HG03520 (cell line): ENCODE measurements at regions not wholly inside any gene's neighbourhood (a gene's known extent, or its start where the extent isn't known, plus 50 kb on each side); places are given as distances from the start of the nearest gene placed in this dataset.
"Not testable (repeated sequence)": the region's sequence is repeated elsewhere in the genome, so short reads cannot be mapped to it uniquely, and the experiment has no call there.

ENCODE experiments used
- ATAC-seq: cut with Tn5 transposase; IDR thresholded peaks from one replicate; pipeline ENCODE4 v1.9.1; 2021; ENCODE audit warnings: mild to moderate bottlenecking, moderate library complexity; ENCODE audit not compliant: unreplicated experiment

DNA sequence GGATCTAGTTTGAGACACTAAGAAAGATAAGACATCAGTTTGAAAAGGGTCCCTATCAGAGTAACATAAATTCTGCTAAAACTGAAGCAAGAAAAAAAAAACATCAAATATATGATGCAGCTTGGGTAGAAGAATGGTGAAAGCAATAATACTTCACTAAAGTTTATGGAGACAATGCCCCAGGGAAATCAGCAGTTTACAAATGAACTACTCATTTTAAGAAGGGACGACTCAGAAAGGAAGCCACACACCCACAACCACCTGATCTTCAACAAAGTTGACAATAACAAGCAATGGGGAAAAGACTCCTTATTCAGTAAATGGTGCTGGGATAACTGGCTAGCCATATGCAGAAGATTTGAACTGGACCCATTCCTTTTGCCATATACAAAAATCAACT lies 143.5 kb downstream of the TPBG start:
- ATAC-seq = no peak

DNA sequence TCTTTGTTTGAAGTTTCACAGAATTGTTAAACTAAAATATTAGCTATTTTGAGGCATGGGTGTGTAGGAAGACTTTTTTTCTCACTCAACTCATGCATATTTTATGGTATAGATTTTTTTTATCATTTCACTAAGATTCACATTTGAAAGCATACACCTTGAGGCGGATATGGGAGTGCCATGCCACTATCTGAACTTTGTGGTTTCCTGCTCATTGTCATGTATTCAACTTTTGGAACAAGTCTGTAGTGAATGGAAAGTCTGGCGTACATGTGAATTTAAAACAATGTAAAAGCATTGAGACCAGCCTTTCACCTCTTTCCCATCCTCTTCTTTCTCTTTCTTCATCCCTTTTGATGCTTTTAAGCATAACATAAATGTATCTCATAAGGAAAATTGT lies 147.9 kb downstream of the TPBG start:
- no peak for ATAC-seq

DNA sequence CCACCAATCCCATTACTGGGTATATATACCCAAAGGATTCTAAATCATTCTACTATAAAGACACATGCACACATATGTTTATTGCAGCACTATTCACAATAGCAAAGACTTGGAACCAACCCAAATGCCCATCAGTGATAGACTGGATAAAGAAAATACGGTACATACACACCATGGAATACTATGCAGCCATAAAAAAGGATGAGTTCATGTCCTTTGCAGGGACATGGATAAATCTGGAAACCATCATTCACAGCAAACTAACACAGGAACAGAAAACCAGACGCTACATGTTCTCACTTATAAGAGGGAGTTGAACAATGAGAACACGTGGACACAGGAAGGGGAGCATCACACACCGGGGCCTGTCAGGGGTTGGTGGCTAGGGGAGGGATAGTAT lies 154.3 kb downstream of the TPBG start:
- not testable (repeated sequence) for ATAC-seq

DNA sequence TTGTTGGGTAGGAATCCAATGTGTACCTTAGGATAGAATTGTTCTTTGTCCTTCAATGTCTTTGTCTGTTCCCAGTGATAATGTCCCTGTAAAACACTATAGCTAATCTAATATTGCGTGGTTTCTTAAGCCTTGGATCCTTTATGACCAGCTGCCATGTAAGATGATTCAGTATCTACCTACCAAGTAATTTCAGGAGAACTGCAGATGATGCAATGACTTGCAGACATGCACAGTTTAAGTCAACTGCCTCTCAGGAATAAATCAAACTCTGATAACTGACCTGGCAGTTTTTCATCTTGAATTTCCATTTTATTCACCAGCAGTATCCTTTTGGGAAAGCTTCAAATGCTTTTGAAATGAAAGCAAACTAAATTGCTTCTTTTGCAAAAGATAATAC lies 157.8 kb downstream of the TPBG start:
- no peak for ATAC-seq

DNA sequence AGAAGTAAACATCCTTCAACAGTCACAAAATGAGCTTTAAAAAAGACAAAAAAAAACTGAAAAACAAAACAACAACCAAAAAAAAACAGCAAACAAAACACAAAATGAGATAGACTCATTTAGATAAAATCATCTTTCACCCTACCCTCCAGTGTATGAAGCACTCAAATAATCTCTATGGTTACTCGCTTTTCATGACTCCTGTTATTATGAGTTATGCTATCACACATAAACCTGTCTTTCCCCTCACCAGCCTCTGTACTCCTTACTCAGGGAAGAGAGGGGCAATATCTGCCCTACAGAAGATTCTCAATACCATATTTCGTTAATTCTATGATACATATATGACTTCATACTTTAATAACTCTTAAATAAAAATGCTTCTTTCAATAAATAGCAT lies 158.2 kb downstream of the TPBG start:
- no peak for ATAC-seq

DNA sequence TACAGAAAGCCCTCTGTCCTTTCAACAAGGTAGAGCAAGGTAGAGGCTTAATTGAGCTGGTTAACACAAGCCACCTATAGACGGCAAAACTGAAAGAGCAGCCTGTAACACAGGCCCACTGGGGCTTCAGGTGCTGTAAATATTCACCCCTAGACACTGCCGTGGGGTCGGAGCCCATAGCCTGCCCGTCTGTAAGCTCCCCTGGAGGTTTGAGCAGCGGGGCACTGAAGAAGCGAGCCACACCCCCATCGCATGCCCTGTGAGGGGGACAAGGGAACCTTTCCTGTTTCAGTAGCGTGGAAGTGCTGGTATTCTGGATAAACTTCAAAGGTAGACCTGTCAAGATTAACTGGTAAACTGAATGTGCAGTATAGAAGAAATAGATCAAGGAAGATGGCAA lies 160.4 kb downstream of the TPBG start:
- no peak for ATAC-seq

DNA sequence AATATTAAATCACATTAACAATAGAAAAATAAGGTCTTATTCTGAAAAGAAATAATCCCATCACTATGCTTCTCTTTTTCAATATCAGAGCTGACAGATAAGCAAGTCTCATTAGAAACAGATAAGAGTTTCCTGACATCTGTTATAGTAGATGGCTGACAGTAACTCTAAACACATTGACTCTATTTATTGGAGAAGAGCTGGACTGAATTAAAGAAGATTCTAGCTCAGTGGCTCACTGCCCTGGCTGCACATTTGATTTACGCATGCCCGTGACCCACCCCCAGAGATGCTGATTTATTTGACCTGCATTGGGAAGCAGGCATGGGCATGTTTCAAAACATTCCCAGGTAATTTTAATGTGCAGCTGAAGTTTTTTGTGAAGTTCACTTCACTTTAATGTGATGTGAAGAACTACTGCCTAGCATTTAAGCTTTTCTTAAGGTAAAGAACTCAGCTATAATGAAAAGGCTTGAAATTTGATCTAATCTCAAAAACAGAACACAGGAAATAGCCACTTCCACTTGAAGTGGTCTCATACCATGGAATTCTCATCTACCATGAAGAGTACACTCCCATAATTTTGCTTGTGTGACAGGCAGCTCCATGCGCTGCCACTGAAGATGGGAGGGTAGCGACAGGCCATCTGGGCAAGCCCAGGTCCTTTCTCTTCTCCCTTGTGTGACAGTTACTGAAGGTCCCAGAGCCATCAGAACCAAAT lies 162.3 kb downstream of the TPBG start:
- ATAC-seq = no peak

DNA sequence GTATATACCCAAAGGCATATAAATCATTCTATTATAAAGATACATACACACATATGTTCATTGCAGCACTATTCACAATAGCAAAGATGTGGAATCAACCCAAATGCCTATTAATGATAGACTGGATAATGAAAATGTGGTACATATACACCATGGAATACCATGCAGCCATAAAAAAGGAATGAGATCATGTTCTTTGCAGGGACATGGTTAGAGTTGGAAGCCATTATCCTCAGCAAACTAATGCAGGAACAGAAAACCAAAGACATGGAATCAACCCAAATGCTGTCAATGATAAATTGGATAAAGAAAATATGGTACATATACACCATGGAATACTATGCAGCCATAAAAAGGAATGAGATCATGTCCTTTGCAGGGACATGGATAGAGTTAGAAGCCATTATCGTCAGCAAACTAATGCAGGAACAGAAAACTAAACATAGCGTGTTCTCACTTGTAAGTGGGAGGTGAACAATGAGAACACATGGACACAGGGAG lies 166.4 kb downstream of the TPBG start:
- not testable (repeated sequence) for ATAC-seq

DNA sequence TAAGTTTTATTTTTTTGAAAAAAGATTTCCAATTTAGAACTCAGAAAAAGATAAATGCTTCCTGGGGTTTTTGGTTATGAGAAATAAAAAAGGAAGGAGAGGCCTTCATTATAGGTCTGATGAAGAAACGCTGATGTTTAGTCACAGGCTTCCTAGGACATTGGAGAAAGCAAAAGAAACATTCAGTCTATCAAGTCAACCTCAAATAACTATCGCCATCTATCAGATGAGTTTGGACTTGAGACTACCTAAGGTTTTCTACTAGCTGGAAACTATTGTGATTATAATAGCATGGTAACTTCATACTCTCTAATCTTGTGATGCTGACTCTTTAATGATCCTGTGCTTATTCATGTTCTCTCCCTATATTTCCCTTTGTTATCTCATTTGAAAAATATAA lies 171.3 kb downstream of the TPBG start:
- ATAC-seq = no peak

DNA sequence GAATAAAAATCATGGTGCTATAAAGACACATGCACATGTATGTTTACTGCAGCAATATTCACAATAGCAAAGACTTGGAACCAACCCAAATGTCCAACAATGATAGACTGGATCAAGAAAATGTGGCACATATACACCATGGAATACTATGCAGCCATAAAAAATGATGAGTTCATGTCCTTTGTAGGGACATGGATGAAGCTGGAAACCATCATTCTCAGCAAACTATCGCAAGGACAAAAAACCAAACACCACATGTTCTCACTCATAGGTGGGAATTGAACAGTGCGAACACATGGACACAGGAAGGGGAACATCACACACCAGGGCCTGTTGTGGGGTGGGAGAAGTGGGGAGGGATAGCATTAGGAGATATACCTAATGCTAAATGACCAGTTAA lies 185.9 kb downstream of the TPBG start:
- not testable (repeated sequence) for ATAC-seq

DNA sequence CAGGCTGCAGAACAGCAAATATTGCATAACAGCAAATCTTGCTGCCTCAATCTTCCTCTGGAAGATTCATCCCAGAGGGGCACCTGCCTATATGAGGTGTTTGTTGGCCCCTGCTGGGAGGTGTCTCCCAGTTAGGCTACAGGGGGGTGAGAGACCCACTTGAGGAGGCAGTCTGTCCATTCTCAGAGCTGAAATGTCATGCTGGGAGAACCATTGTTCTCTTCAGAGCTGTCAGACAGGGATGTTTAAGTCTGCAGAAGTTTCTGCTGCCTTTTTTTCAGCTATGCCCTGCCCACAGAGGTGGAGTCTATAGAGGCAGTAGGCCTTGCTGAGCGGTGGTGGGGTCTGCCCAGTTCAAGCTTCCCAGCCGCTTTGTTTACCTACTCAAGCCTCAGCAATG lies 187.7 kb downstream of the TPBG start:
- not testable (repeated sequence) for ATAC-seq

DNA sequence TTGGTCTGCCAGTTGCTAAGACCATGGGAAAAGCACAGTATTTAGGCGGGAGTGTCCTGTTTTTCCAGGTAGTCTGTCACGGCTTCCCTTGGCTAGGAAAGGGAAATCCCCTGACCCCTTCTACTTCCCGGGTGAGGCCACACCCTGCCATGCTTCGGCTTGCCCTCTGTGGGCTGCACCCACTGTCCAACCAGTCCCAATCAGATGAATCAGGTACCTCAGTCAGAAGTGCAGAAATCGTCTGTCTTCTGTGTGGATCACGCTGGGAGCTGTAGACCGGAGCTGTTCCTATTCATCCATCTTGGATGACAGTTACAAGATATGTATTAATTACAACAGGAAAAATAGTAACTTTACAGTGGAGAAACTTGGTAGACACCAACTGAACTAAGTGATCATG lies 188.2 kb downstream of the TPBG start:
- no peak for ATAC-seq

DNA sequence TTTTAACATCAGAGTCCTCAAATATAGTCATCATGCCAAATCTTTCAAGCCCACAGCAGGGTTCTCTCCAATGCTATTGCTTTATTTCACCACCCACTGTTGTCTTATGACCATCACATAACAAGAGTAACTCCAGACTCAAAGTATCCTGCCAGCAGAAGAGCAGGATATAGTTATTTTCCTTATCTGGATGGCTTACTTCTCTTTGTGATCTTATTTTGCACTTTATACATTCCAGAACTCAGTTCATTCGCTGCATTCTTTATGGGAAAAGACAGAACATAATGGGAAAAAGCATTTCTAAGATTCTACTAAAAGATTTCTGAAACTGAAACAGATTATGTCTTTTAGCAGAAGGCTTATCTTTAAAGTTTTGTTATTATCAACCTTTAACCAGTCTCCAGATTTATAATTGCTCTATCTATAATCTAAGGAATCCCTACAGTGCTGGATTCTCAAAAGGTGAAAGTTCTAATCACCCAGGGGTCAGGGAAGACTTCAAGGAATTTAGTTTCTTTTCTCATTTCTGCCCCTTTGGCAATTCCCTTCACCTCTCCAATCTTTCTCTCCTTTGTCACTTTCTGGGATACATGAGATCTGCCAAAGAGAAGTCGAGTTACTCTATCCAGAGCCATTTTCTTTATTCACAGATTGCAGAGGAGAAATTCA lies 190.4 kb downstream of the TPBG start:
- no peak for ATAC-seq

DNA sequence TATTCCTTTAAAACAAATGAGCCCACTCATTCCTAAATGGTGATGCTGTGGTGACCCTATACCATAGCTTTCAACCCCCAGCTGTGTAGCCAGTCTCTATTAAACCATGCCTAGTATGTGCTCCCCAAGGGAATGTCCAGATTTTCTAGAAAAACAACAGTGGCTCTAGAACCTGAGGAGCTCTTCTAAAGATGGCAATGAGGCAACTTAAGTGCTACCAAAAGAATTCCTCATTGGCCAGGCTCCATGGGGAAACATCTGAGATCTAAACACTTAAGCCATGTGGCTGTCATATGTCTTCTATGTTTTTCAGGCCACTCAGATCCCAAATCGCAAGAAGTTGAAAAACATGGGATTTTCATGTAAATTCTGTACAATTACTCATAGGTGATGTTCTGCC lies 191.0 kb downstream of the TPBG start:
- ATAC-seq = no peak

DNA sequence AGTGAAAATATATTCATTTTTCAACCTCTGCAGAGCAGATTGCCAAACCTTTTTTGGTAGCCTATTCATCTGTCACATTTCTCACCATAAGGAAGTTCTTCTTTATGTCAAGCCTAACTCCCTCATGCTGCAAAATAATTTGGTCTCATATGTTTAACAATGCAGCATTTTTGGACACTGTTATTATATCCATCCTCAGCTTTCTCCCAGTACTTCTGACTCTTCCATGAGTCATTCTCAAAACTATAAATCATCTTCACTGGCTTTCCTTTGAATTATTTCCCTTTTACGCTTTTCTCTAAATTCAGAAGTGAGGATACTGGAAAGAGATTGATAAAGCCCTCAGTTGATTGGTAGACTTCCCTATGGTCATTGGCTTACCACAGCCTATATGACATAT lies 192.2 kb downstream of the TPBG start:
- ATAC-seq = no peak

DNA sequence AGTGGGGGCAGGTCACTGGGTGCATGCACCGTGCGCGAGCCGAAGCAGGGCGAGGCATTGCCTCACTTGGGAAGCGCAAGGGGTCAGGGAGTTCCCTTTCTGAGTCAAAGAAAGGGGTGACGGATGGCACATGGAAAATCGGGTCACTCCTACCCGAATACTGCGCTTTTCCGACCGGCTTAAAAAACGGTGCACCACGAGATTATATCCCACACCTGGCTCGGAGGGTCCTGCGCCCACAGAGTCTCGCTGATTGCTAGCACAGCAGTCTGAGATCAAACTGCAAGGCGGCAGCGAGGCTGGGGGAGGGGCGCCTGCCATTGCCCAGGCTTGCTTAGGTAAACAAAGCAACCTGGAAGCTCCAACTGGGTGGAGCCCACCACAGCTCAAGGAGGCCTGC lies 194.9 kb downstream of the TPBG start:
- not testable (repeated sequence) for ATAC-seq

DNA sequence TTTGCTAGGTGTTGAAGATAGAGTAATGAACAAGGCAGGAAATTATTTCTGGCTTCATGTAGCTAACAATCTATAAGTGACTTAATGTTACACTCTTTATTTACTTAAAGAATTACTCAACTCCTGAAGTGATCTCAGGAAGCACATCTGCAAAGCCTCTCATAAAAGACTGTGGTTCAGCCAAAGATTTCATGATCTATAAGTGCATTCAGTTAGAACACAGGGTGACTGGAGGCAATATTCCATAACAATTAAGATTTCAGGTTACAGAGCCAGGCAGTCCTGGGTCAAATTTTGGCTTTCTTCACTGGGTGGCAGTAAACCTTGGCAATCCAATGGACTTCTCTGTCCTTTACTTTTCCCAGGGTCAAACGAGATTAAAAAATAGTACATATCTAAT lies 204.0 kb downstream of the TPBG start:
- ATAC-seq = no peak

DNA sequence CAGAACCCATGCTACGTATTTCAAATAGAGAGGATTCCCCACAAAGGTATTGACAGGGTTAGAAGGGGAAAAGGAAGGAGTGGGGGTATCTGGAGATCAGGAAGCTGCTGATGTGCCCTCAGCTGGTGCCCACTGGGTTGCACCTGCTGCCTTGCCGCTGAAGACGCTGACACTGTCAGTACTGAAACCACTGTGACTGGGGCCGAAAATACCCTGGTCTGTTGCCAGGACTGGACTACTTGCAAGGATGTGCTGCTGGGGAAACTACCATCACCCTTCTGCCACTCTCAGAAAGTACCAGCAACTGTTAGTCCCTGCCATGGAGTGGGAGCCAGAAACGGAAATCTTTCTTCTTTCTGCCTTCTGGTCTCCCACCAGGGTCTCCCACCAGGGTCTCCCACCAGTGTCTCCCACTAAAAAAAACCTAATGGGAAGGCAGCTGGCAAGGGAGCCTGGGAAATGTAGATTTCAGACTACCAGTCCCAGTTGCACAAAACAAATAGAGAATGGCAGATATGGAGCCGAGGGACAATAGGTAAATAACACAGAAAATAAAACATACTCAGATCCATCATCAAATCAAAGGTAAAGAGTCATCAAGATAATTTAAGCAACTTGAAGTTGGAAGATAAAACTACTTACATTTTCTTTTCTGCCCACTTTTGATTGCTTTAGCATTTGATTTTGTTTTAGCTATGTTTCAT lies 204.8 kb downstream of the TPBG start:
- peak; percentile 96 for ATAC-seq

DNA sequence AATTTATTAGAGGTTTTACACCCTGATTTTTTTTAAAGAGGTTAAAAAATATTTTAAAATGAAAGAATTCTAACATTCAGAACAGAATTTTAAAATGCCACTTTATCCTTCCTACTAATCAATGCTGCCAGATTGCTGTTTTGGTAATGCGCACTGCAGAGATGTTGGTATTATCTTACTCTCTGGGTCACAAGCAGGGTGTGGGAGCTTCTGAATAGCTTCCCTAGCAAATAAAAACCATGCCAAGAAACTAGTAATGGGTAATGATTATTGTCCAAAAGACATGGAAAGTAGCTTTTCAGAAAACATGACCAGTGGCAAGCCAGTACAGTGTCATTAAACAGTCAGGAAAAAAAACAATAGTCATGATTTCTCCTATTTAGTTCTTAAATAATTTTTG lies 205.4 kb downstream of the TPBG start:
- no peak for ATAC-seq

DNA sequence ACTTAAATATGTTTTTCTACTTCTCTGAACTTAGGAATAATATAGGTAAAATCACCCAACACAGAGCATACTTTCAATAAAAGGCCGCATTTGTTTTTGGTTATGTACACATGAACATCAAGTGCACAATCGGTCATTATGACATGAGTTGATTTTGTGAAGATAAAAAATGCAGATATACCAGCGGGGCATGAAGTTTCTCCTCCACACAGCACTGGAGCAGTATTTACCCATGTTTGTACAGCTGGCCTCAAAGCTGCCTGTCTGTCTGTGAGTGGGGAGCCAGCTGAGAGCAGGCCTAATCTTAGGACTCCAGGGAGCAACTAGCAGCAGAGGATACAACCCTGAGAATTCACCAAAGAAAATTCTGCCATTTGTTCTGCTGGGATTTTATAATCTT lies 206.5 kb downstream of the TPBG start:
- ATAC-seq = no peak

DNA sequence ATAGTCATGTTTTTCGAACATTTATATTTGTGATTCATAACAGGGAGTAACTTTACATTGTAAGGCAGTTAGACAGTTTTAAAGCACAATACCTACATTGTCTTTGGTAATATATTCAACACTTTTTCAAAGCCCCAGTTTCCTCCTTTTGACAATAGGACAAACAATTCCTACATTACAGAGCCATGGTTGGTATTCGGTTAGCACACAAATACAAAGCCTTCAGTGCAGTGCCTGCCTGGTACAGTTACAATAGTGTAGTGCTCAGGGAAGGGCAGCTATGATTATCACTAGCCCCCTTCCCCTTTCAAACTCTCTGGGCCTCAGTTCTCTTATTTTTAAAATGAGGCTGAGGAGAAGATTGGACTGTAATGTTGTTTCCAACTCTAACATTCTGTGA lies 207.8 kb downstream of the TPBG start:
- no peak for ATAC-seq
